ENCODE measurements at regions not wholly inside any gene's neighbourhood (a gene's known extent, or its start where the extent isn't known, plus 50 kb on each side); places are given as distances from the start of the nearest gene placed in this dataset.

DNA sequence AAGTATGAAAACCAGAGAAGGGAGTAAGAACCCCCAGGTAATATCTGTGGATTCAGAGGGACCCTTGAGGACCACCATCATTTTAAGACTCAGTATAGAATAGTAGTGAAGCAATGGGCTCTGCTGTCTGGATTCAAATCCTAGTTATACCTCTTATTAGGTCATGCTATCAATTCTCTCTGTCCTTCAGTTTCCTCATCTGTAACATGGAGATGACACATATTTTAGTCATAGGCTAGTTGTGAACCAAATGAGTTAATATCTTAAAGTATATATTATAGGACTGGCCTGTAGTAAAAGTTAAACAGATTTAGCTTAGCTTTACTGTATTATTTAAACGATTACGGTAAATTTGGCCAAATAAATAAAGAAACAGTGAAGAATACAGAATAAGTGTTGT, 177.3 kb upstream of the GOLIM4 start:
- no peak for DNase-seq

GRCh38 chr3:168272343-168272985, 176.7 kb upstream of the GOLIM4 start:
- no peak for DNase-seq

- DNase-seq: no peak
These were observed 176.2 kb upstream of the GOLIM4 start for GRCh38 chr3:168271932-168272331.

- no peak for DNase-seq
These were observed 173.3 kb upstream of the GOLIM4 start for GRCh38 chr3:168269001-168269400.

GRCh38 chr3:168267179-168267578, 171.5 kb upstream of the GOLIM4 start:
- no peak for DNase-seq

- no peak for DNase-seq
These were observed 170.6 kb upstream of the GOLIM4 start for GRCh38 chr3:168266335-168266734.

GRCh38 chr3:168262887-168263286, 167.2 kb upstream of the GOLIM4 start:
- DNase-seq: no peak

DNA sequence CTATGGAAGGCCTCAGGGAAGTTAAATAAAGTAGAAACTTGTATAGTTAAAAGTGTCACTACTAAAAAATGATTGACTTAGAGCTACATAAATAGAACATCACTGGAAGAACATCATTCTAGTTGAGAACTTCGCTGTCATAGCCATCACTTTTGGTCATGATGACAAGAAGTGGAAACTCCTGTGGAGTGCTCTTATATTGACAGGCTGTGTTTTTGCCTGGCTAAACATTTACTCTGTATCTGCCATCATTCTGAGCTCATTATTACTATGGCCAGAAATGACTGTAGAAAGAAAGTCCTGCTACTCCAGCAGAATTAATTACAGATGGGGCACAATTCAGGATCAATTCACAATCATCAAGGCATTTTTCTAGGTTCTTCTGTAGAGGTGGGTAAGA, 165.1 kb upstream of the GOLIM4 start:
- DNase-seq: no peak

- DNase-seq: no peak
These were observed 155.6 kb upstream of the GOLIM4 start for GRCh38 chr3:168251371-168251770.

GRCh38 chr3:168250415-168250861, 154.7 kb upstream of the GOLIM4 start:
- DNase-seq: no peak

- peak; percentile 37 for DNase-seq
These were observed 154.1 kb upstream of the GOLIM4 start for GRCh38 chr3:168249550-168250414.

DNA sequence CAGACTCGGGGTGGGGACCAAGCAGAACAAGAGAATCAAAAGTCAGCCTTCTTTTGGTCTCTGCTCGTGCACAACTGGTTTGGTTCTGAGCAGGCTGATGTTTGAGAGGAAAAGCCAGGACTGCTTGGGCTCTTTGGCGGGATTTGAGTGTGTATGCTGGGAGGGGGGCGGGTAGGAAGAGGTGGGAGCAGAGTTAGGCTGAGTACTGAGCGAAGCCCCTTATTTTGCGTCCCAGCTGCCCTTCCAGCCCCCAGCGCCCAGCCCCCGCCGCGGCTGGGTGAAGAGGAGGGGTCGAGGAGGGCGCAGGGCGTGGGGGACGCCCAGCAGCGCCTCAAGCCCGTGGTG, 153.5 kb upstream of the GOLIM4 start:
- no peak for DNase-seq

DNA sequence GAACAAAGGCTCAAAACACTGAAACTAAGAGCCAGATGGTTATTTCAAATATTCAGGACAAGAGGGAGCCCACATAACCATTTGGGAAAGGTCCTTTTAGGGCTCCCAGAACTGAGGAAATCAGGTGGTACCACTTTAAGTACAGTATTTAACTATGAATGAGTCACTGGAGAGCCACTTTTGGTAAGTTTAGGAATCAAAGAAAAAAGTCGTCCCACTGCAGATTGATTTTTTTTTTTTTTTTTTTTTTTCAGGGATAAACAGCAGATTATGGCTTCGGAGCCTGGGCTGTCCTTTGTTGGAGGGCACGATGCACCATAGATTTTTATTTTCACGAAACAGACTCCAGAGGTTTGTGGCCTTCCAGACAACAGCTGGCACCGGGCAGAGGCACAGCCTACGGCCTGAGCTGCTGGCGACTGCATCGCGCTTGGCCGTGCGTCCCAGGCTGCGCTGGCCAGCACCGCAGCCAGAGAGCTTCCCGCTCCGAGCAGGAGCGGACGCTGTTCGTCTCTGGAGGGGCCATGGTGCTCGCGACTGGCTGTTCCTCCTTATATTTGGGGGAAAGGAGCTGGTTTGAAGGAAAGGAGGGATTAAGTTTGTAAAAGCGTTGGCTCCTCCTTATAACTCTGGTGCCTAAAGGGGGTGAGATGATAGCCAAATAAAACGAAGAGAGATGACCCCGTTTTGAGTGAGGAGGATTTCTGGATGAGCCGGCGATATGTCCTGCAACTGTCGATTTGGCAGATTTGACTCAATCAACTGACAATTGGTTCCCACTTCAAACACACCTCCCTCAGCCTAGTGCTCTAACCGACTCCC, 152.9 kb upstream of the GOLIM4 start:
- DNase-seq: no peak

GRCh38 chr3:168241156-168241555, 145.4 kb upstream of the GOLIM4 start:
- no peak for DNase-seq

DNA sequence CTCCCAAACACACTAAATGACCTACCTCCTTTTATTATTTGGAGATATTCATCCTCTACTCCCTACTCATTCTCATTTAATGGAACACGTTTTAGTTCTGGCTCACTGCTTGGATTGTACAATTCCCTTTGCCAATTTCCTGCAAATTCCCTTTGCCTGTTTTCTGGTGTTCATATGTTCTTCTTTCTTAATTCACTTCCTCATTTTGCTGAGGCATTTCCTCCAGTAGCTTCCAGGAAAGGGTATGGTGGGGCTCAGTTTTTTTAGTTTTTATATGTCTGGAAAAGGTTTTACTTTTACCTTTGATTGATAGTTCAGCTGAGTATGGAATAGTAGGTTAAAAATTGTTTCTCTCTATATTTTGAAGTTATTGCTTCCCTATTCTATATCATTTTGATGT, 143.6 kb upstream of the GOLIM4 start:
- no peak for DNase-seq

- no peak for DNase-seq
These were observed 137.3 kb upstream of the GOLIM4 start for GRCh38 chr3:168233001-168233400.

- DNase-seq: no peak
These were observed 127.4 kb upstream of the GOLIM4 start for GRCh38 chr3:168223085-168223484.

DNA sequence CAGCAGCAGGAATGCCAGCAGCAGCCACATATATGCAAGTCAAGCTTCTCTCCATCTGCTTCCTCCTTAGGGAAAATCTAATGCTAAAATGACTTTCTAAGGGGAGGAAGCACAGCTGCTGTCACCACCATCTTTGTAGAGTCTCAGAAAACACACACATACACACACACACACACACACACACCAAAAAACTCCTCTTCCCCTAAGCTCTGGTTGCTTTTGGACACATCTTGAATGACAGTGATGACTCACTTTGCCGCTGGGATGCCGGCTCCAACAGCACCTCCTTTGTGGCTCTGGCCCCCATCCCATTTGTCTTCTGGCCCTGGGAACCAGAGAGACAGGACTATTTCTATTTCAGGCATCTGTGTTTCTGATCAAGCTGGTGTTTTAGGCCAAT, 124.8 kb upstream of the GOLIM4 start:
- no peak for DNase-seq

DNA sequence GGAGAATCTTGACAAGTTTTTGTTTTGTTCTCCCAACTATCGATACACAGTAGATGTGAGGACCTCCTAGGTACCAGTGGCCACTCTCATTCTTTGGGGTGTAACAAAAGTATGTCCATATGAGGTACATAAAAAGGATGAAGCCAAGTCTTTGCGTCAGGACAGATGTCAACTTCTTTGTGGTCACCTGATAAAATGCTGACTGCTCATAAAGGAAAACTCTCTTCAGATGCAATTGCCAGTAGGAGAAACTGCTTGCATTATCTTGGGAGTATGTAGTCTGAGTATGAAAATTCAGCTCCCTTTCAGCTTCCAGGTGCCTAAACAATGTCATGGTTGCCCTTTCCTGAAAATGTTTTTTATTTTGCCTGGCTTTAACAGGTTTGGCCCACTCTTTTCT, 123.8 kb upstream of the GOLIM4 start:
- DNase-seq: no peak

GRCh38 chr3:168218600-168218999, 122.9 kb upstream of the GOLIM4 start:
- no peak for DNase-seq

DNA sequence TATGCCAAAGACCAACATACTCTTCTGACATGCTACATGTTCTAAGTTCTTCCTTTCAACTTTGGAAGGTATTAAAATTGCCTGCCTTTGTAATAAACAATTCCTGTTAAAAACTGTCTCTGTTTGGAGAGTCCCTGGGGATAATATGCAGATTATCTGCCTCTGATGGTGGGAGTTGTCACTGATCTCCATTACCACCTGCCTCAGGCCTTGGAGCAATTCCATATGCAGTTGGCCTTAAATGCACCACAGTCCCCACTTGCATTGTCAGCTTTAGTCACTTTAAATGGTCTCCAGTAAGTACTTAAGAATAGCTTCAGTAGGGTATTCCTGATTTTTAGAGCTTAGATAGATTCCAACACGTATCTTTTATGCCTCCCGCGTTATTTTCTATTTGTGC, 121.1 kb upstream of the GOLIM4 start:
- no peak for DNase-seq

DNA sequence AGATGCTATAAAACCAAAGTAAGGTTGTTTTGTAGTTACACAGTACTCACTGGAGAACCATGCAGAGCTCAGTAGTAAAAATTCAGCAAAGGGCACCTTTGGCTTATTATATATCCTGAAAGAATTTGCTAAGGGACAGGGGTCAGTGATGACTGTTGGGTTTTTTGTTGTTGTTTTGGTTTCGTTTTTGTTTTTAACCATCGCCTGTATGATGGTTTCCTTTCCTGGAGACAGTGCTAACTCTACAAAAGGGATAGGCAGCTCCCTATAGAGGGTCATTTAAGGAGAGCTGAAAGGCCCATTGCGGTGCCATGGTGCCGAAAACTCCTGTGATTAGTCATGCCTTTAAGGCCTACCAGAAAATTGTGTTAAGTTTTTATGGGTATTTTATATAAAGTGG, 118.2 kb upstream of the GOLIM4 start:
- no peak for DNase-seq

DNA sequence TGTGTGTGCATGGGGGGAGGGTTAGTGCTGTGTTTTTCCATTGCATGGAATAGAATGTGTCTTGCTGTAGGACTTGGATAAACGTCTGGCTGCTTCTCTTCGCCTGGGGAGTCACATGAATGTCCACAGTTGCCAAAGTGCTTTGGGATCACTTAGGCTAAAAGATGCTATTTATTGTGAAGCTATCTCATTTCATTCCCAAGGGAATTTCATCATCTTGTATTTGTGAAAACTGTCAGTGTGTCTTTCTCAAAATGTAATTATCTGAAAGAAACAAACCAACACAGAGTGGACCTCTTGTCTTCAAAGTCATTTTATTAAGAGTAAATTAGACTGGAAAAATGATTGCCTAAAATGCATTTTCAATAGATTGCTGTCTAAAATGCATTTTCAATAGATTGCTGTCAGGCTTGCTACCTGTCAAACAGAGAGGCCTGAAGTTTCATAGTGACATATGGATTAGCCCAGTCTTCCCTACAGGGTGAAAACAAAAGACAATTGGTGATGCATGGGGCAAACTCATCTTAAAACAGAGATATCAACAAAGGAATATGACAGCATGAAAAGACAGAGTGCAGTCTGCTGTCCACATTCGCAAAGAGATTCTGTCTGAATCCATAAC, 117.1 kb upstream of the GOLIM4 start:
- DNase-seq: no peak
